BE2C (cell line): ENCODE measurements at regions not wholly inside any gene's neighbourhood (a gene's known extent, or its start where the extent isn't known, plus 50 kb on each side); places are given as distances from the start of the nearest gene placed in this dataset.
"Not testable (repeated sequence)": the region's sequence is repeated elsewhere in the genome, so short reads cannot be mapped to it uniquely, and the experiment has no call there.

Source experiments
- DNase-seq: peaks from one replicate; pipeline ENCODE4 v3.0.0-alpha.2; 2020
- H3K27me3 ChIP-seq: fragments of 250-450 bp; sonication (Bioruptor Pico); 2 replicates; pipeline ENCODE4 v1.5.1; 2020; ENCODE audit warnings: mild to moderate bottlenecking
- H3K36me3 ChIP-seq: fragments of 250-450 bp; sonication (Bioruptor Pico); 2 replicates; pipeline ENCODE4 v1.5.1; 2020; ENCODE audit warnings: mild to moderate bottlenecking
- H3K4me1 ChIP-seq: fragments of 250-450 bp; sonication (Bioruptor Pico); 2 replicates; pipeline ENCODE4 v1.5.1; 2020
- H3K4me3 ChIP-seq: 2 replicates; pipeline ENCODE4 v1.5.1; 2011; ENCODE audit warnings: low read depth, low read length
- H3K9me3 ChIP-seq: fragments of 250-450 bp; sonication (Bioruptor Pico); 2 replicates; pipeline ENCODE4 v1.5.1; 2020
- TF ChIP-seq, protein P1 (sequence below): IDR thresholded peaks from 2 replicates; pipeline ENCODE4 v1.5.1; 2012; ENCODE audit warnings: mild to moderate bottlenecking, low read depth, low read length

DNA sequence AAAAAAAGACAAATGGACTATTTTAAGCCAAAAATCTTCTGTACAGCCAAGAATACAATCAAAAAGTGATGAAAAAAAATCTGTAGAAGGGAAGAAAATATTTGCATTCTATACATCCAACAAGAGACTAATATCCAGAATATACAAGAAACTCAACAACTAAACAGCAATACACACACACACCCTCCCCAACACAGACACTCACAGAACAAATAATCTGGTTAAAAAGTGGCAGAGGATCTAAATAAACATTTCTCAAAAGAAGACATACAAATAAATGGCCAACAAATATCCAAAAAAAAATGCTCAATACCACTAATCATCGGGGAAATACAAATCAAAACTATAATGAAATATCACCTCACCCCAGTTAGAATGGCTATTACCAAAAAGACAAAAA, 209.0 kb upstream of the ZNF385D start:
- no peaks in the 10 kb centered on the region for H3K4me1 ChIP-seq
- no peak overlapping the region for H3K4me3 ChIP-seq
- no peak for DNase-seq
- no peaks in the 10 kb centered on the region for H3K27me3 ChIP-seq
- no peaks in the 10 kb centered on the region for H3K36me3 ChIP-seq
- TF ChIP-seq, protein P1, sequence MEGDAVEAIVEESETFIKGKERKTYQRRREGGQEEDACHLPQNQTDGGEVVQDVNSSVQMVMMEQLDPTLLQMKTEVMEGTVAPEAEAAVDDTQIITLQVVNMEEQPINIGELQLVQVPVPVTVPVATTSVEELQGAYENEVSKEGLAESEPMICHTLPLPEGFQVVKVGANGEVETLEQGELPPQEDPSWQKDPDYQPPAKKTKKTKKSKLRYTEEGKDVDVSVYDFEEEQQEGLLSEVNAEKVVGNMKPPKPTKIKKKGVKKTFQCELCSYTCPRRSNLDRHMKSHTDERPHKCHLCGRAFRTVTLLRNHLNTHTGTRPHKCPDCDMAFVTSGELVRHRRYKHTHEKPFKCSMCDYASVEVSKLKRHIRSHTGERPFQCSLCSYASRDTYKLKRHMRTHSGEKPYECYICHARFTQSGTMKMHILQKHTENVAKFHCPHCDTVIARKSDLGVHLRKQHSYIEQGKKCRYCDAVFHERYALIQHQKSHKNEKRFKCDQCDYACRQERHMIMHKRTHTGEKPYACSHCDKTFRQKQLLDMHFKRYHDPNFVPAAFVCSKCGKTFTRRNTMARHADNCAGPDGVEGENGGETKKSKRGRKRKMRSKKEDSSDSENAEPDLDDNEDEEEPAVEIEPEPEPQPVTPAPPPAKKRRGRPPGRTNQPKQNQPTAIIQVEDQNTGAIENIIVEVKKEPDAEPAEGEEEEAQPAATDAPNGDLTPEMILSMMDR = no peak
- no peaks in the 10 kb centered on the region for H3K9me3 ChIP-seq

GRCh38 chr3:21962456-21962855, 211.4 kb upstream of the ZNF385D start:
- no peak overlapping the region for H3K4me3 ChIP-seq
- TF ChIP-seq, protein P1 = no peak
- H3K4me1 ChIP-seq = no peaks in the 10 kb centered on the region
- no peaks in the 10 kb centered on the region for H3K9me3 ChIP-seq
- H3K36me3 ChIP-seq = no peaks in the 10 kb centered on the region
- no peak for DNase-seq
- H3K27me3 ChIP-seq = no peaks in the 10 kb centered on the region

- H3K27me3 ChIP-seq, H3K36me3 ChIP-seq, H3K4me3 ChIP-seq, DNase-seq, H3K9me3 ChIP-seq, H3K4me1 ChIP-seq: not testable (repeated sequence)
Observed at GRCh38 chr3:21966457-21966856, 215.4 kb upstream of the ZNF385D start.

GRCh38 chr3:21979706-21980105, 228.7 kb upstream of the ZNF385D start:
- Histone ChIP-seq H3K36me3 (no peaks in the 10 kb centered on the region), H3K9me3 (no peaks in the 10 kb centered on the region), H3K4me3 (no peak overlapping the region), H3K27me3 (no peaks in the 10 kb centered on the region), H3K4me1 (no peaks in the 10 kb centered on the region)
- TF ChIP-seq, protein P1 = no peak
- DNase-seq = no peak

- TF ChIP-seq, protein P1 = no peak
- H3K9me3 ChIP-seq = no peaks in the 10 kb centered on the region
- no peak for DNase-seq
Observed at GRCh38 chr3:21989341-21990042, 238.5 kb upstream of the ZNF385D start.

DNA sequence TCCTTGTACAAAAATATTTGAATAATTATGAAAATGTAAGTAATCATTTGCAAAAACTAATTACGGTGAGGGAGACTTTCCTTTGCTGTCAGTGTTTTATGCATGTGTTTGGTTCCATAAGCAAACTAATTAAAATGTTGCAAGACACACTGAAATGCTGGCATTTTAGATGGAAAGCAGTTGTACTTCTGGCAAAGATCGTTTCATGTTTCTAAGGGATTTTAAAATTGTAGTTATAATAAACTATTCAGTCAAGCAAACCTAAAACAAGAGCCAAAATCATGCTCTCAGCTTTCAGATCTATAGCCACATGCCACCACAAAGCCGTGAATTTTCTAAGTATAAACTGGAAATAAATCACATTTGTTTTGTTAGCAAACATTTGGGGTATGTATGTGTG, 240.1 kb upstream of the ZNF385D start:
- Histone ChIP-seq H3K36me3 (no peaks in the 10 kb centered on the region), H3K4me1 (no peaks in the 10 kb centered on the region), H3K27me3 (no peaks in the 10 kb centered on the region), H3K9me3 (no peaks in the 10 kb centered on the region), H3K4me3 (no peak overlapping the region)
- no peak for DNase-seq
- TF ChIP-seq, protein P1 = no peak

More at GRCh38 chr3:21989341-21990042, 238.5 kb upstream of the ZNF385D start:
- no peak overlapping the region for H3K4me3 ChIP-seq
- H3K4me1 ChIP-seq = no peaks in the 10 kb centered on the region
- no peaks in the 10 kb centered on the region for H3K36me3 ChIP-seq
- H3K27me3 ChIP-seq = no peaks in the 10 kb centered on the region
